Stomach (tissue), 4 donors: ENCODE measurements at regions not wholly inside any gene's neighbourhood (a gene's known extent, or its start where the extent isn't known, plus 50 kb on each side); places are given as distances from the start of the nearest gene placed in this dataset.

ENCODE experiments used
- EP300 ChIP-seq: sonication (generic); formaldehyde crosslinking; IDR thresholded peaks from one replicate; pipeline ENCODE4 v1.6.1; 2017; ENCODE audit warnings: antibody characterized with exemption
- POLR2AphosphoS5 ChIP-seq, 3 donors: sonication (generic); formaldehyde crosslinking; IDR thresholded peaks; one replicate each; pipeline ENCODE4 v1.6.1; 2016; ENCODE audit warnings: antibody characterized with exemption in 3 of 3

DNA sequence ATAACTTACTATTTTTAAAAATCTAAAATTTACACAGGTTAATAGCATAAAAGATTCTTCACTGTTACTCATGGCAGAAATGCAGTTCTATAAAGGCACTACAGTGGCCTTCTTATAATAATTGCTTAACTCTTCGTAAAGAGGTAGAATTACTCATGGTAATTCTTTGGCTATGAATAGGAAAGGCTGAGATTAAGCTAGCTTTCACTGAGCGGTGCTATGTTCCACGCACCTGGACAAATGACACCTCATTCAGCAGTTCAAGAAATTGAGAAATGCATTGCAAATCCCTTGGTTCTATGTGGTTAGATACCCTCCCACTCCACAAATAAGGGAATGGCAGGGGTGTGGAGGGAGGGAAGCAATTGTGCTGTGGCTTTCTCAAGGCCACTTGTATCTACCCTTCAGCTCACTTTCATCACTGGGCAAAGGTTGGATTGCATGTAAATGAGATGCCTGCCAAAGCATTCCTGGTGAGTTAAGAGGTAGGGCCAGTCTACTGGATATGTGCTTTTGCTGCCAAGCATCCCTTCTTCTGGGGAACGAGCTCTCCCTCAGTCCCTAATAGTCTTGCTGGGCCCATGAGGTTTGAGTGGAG, 210.9 kb downstream of the TEX36 start:
- TF ChIP-seq EP300 (no peak), POLR2AphosphoS5 (IDR thresholded peaks at IDR 0.05) (no peak)
